Aorta (tissue), 5 donors: ENCODE measurements at regions not wholly inside any gene's neighbourhood (a gene's known extent, or its start where the extent isn't known, plus 50 kb on each side); places are given as distances from the start of the nearest gene placed in this dataset.
A peak's percentile ranks its signal among the peaks of the same experiment; 100 is the strongest.
"Not testable (repeated sequence)": the region's sequence is repeated elsewhere in the genome, so short reads cannot be mapped to it uniquely, and the experiment has no call there.

Source experiments
- ATAC-seq: fragments of 200-7000 bp; cut with Tn5 transposase; one replicate; pipeline ENCODE4 v1.9.1; 2022; ENCODE audit warnings: moderate library complexity; ENCODE audit not compliant: low FRiP score
- DNase-seq, 2 donors: peaks; one replicate each; pipeline ENCODE4 v3.0.0-alpha.2; 2020
- H3K27ac ChIP-seq, 2 donors: one replicate each; pipeline ENCODE4 v1.5.1; 2013; ENCODE audit warnings: low read length in 2 of 2, mild to moderate bottlenecking in 2 of 2, moderate library complexity in 2 of 2, control low read depth in 1 of 2, inconsistent platforms in 1 of 2, low read depth in 1 of 2
- H3K27me3 ChIP-seq, 2 donors: one replicate each; pipeline ENCODE4 v1.6.1; 2013; ENCODE audit warnings: control low read depth in 1 of 2, low read length in 1 of 2, mild to moderate bottlenecking in 1 of 2, moderate library complexity in 1 of 2; ENCODE audit not compliant: insufficient read depth in 2 of 2, control insufficient read depth in 1 of 2
- H3K36me3 ChIP-seq, 2 donors: one replicate each; pipeline ENCODE4 v1.6.1; 2013; ENCODE audit warnings: control low read depth in 1 of 2, low read length in 1 of 2, mild to moderate bottlenecking in 1 of 2; ENCODE audit not compliant: insufficient read depth in 2 of 2, control insufficient read depth in 1 of 2
- H3K4me1 ChIP-seq, 2 donors: one replicate each; pipeline ENCODE4 v1.6.1; 2013; ENCODE audit warnings: low read length in 2 of 2, control low read depth in 1 of 2, mild to moderate bottlenecking in 1 of 2, moderate library complexity in 1 of 2; ENCODE audit not compliant: insufficient read depth in 2 of 2, control insufficient read depth in 1 of 2
- H3K4me3 ChIP-seq, 2 donors: one replicate each; pipeline ENCODE4 v1.5.1; 2013; ENCODE audit warnings: low read length in 2 of 2, control low read depth in 1 of 2, mild to moderate bottlenecking in 1 of 2
- H3K9me3 ChIP-seq: one replicate; pipeline ENCODE4 v1.6.1; 2013; ENCODE audit warnings: mild to moderate bottlenecking, low read length; ENCODE audit not compliant: control insufficient read depth
- WGBS, 2 donors: extraction: QIAGEN DNeasy Blood & Tissue Kit; methylation state at CpG; one replicate each; pipeline ENCODE4 v1.1.7; 2013; 5-methylcytosine and 5-hydroxymethylcytosine counted together
- intact Hi-C, 2 donors: fragments of 100-400 bp; cut with DNase I; formaldehyde crosslinking; loops; one replicate each; pipeline versions ENCODE4 v1.14.2 to v1.15.0; 2022
- donor health status: healthy with polysubstance abuse.
- donor health status: Bipolar disorder and iron deficiency.
- donor health status: DM: no; HTN: no; CAD: no.
- donor health status: DM: no; HTN: no; CAD: no.
- donor health status: DM: yes; HTN: yes; CAD: no.

- ATAC-seq (no peak), DNase-seq (no peak)
- H3K9me3 ChIP-seq, result no peaks in the 10 kb centered on the region
- H3K4me1 ChIP-seq, result no peaks in the 10 kb centered on the region
- H3K36me3 ChIP-seq, result no peaks in the 10 kb centered on the region
- intact Hi-C loops, result no loop called here
- no peak overlapping the region for H3K4me3 ChIP-seq
- WGBS, 2 donors, result 81 to 82% methylated on average over 3 of the region's 3 CpGs
- no peak overlapping the region for H3K27ac ChIP-seq
- H3K27me3 ChIP-seq, result no peaks in the 10 kb centered on the region
Observed at GRCh38 chr9:38518826-38519225, 94.6 kb upstream of the IGFBPL1 start.

- H3K4me1 ChIP-seq, DNase-seq, H3K9me3 ChIP-seq, H3K36me3 ChIP-seq, ATAC-seq, H3K27me3 ChIP-seq, H3K27ac ChIP-seq, intact Hi-C loops, H3K4me3 ChIP-seq: not testable (repeated sequence)
- 37 to 43% methylated on average over 3 of the region's 3 CpGs for WGBS, 2 donors
Observed at GRCh38 chr9:38516273-38516672, 92.0 kb upstream of the IGFBPL1 start.

GRCh38 chr9:38515055-38515454 is 90.8 kb upstream of the IGFBPL1 start:
- H3K4me3 ChIP-seq, H3K27me3 ChIP-seq, H3K36me3 ChIP-seq, ATAC-seq, H3K27ac ChIP-seq, intact Hi-C loops, DNase-seq, H3K4me1 ChIP-seq, H3K9me3 ChIP-seq: not testable (repeated sequence)
- WGBS, 2 donors, result 47 to 52% methylated on average over 3 of the region's 3 CpGs

GRCh38 chr9:38510340-38510739 is 86.1 kb upstream of the IGFBPL1 start:
- H3K4me3 ChIP-seq, H3K36me3 ChIP-seq, intact Hi-C loops, H3K27ac ChIP-seq, H3K9me3 ChIP-seq, ATAC-seq, H3K4me1 ChIP-seq, H3K27me3 ChIP-seq, DNase-seq: not testable (repeated sequence)
- WGBS, 2 donors, result 67 to 78% methylated on average over 3 of the region's 3 CpGs

GRCh38 chr9:38507587-38507986 is 83.3 kb upstream of the IGFBPL1 start:
- no peak overlapping the region for H3K27ac ChIP-seq
- H3K27me3 ChIP-seq, result no peaks in the 10 kb centered on the region
- DNase-seq (no peak), ATAC-seq (no peak)
- intact Hi-C loops, result no loop called here
- no peak overlapping the region for H3K4me3 ChIP-seq
- no peaks in the 10 kb centered on the region for H3K36me3 ChIP-seq
- no peaks in the 10 kb centered on the region for H3K9me3 ChIP-seq
- H3K4me1 ChIP-seq, result no peaks in the 10 kb centered on the region
- 57 to 68% methylated on average over 4 of the region's 4 CpGs for WGBS, 2 donors

GRCh38 chr9:38500171-38500570 is 75.9 kb upstream of the IGFBPL1 start:
- H3K4me1 ChIP-seq, H3K9me3 ChIP-seq, DNase-seq, H3K4me3 ChIP-seq, H3K36me3 ChIP-seq, H3K27ac ChIP-seq, intact Hi-C loops, ATAC-seq, H3K27me3 ChIP-seq: not testable (repeated sequence)
- WGBS, 2 donors, result 48 to 55% methylated on average over 4 of the region's 4 CpGs

GRCh38 chr9:38498551-38498950 is 74.3 kb upstream of the IGFBPL1 start:
- H3K9me3 ChIP-seq, H3K4me3 ChIP-seq, H3K27ac ChIP-seq, intact Hi-C loops, H3K36me3 ChIP-seq, DNase-seq, H3K4me1 ChIP-seq, H3K27me3 ChIP-seq, ATAC-seq: not testable (repeated sequence)
- WGBS, 2 donors, result 69 to 75% methylated on average over 2 of the region's 2 CpGs

- ATAC-seq, result peak; percentile 58
Observed at GRCh38 chr9:38489057-38489456, 64.8 kb upstream of the IGFBPL1 start.

GRCh38 chr9:38488156-38488698 is 64.0 kb upstream of the IGFBPL1 start:
- Histone ChIP-seq H3K27ac (no peak overlapping the region), H3K9me3 (no peaks in the 10 kb centered on the region), H3K4me3 (no peak overlapping the region), H3K36me3 (no peaks in the 10 kb centered on the region), H3K4me1 (no peaks in the 10 kb centered on the region), H3K27me3 (no peaks in the 10 kb centered on the region)
- DNase-seq (no peak), ATAC-seq (peak; percentile 28)
- intact Hi-C loops, result no loop called here
- WGBS, 2 donors, result 67 to 87% methylated on average over 25 to 26 of the region's 26 CpGs

More at GRCh38 chr9:38489057-38489456, 64.8 kb upstream of the IGFBPL1 start:
- intact Hi-C loops, result no loop called here
- Histone ChIP-seq H3K36me3 (no peaks in the 10 kb centered on the region), H3K9me3 (no peaks in the 10 kb centered on the region), H3K27me3 (no peaks in the 10 kb centered on the region), H3K4me3 (no peak overlapping the region), H3K4me1 (no peaks in the 10 kb centered on the region), H3K27ac (no peak overlapping the region)
- 86 to 87% methylated on average over 20 to 21 of the region's 21 CpGs for WGBS, 2 donors
- DNase-seq, result no peak
